ENCODE measurements at regions not wholly inside any gene's neighbourhood (a gene's known extent, or its start where the extent isn't known, plus 50 kb on each side); places are given as distances from the start of the nearest gene placed in this dataset.

- TF ChIP-seq CTCF (IDR thresholded peaks at IDR 0.05): no peak
- TF ChIP-seq POLR2A (IDR thresholded peaks at IDR 0.05): no peak
These were observed 68.3 kb upstream of the LRP1B start for GRCh38 chr2:142199073-142199472.

All from adrenal gland (tissue), 5 donors.